HG03575 (cell line): ENCODE measurements at regions not wholly inside any gene's neighbourhood (a gene's known extent, or its start where the extent isn't known, plus 50 kb on each side); places are given as distances from the start of the nearest gene placed in this dataset.

ENCODE experiments used
- ATAC-seq: cut with Tn5 transposase; IDR thresholded peaks from one replicate; pipeline ENCODE4 v1.9.1; 2021; ENCODE audit not compliant: unreplicated experiment, insufficient number of reproducible peaks, low FRiP score; ENCODE audit errors: extremely low read depth

DNA sequence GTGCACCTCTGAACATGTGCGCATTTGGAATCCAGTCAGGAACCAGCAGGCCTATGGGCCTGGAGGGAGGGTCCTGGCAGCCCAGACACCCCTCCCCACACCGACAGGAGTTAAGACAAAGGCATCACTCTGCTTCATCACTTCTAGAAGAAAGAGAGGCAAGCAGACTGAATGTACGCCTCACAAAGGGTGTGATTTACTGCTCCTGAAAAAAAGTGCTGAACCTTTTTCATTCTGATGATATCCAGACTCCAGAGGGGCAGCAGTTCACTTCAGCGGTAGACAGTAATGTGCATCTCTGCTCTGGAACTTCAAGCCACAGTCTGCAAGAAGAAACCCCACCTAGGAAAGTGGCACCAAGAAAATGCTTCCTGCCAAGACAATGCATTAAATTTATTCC is 88.2 kb upstream of the TMEM72 start:
- ATAC-seq = no peak

DNA sequence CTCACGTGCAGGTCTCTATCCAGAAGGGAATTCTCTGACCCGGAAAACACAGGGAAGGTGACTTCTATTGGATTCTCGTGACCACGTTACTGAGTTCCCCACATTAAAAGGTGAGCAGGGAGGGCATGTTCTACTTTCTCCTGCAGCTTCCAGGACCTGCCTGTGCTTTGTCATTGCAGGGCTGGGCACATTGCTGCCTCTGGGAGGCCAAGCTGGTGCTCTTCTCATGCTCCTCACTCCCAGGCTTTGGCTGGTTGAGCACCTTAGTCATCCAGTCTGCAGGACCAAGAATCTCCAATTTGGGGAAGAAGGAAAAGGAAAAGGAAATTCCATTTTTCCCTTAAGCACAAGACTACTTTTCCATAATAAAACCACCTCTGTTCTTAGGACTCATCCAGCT is 86.5 kb upstream of the TMEM72 start:
- no peak for ATAC-seq

DNA sequence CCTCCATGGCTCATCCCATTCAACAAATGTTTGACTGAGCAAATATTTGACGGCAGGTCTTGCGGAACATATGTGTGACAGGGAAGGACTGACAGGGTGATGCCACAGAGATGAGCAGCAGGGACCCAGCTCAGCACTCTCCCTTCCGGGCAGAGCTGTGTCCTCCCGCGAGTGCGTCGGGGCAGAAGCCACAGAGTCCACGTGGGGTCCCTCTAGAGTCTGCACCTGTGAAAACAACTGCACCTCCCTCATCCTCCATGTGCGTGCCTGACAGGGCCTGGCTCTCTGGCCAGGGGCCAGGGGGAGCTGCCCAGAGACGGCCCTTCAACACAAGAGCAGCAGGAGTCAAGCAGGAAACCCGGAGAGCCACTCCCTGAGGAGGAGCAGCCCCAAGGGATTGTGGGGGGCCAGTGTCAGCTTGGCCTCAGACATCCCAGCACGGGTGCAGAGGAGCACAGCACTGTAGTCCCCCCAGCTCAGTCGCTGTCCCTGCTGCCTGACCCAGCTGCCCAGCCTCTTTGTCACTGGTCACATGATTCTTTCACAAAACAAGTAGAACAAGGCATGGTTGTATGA is 83.6 kb upstream of the TMEM72 start:
- ATAC-seq = no peak

DNA sequence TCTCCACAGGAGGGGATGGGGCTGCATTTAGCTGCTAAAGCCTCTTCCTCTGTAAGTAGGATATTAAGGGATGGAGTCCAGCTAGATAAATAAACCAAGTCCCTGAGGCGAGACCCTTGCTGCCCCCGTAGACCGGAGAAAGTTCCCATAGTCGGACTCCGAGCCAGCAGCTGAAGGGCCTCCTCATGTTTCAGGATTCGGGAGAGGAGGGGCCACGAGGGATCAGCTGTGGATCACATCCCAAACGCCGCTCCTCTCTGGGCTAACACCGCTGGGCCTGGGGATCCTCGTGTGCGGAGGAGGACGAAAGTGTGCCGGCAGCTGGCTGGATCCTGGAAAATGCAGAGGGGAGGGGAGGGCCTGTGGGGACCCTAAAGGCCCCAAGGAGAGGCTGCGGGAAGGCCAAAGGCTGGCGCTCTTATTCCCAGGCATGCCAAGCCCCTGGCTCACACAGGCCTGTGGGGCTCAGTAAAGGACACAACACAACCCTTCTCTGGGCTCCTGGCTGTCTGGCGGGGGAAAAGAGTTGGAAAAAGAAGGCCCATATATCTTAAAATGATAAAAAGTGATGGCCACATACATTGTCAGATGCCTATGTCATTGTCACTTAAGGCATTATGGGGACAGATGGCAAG is 82.5 kb upstream of the TMEM72 start:
- ATAC-seq = no peak

DNA sequence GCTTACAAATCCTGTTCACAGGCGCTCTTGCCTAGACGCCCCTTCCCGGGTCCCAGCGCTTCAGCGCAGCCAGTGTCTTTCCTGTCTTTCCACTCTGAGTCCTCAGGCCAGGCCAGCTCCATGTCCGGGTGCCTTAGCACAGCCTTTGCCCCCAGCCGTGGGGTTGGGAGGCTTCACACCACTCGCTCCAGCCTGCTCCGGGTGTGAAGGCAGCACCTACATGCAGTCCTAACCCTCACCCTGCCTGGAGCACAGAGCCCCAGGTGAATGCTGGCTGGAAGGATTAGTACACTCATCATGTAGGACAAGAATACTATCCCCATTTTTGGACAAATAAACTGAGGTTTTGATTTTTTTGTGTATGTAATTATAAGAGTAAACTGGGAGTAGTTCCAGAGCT is 81.7 kb upstream of the TMEM72 start:
- ATAC-seq = no peak

DNA sequence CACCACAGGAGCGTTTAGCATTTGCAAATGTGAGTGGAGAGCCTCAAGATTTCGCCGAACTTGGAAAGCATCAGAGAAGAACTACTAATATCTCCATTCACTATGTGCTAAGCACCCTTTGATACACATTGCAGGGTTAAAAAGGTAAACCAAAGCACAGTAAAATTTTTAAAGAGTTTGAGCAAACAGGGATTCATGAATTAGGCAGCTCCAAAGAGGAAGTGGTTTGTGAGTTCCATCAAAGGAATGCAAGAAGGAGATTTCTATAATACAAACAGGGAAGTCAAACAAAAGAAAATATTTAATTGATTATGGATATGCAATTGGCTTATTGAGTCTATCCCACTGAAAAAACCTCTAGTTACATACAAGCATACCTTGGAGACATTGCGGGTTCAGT is 81.1 kb upstream of the TMEM72 start:
- no peak for ATAC-seq

DNA sequence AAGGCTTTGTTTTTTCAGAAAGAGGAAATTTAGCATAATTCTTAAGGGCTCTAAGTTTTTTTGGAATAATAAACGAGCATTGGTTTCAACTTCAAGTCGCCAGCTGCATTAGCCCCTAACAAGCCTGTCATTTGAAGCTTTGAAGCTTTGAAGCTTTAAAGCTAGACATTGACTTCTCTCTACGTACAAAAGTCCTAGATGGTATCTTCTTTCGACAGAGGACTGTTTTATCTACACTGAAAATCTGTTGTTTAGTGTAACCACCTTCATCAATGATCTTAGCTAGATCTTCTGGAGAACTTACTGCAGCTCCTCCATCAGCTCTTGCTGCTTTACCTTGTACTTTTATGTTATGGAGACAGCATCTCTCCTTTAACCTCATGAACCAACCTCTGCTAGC is 79.6 kb upstream of the TMEM72 start:
- no peak for ATAC-seq

DNA sequence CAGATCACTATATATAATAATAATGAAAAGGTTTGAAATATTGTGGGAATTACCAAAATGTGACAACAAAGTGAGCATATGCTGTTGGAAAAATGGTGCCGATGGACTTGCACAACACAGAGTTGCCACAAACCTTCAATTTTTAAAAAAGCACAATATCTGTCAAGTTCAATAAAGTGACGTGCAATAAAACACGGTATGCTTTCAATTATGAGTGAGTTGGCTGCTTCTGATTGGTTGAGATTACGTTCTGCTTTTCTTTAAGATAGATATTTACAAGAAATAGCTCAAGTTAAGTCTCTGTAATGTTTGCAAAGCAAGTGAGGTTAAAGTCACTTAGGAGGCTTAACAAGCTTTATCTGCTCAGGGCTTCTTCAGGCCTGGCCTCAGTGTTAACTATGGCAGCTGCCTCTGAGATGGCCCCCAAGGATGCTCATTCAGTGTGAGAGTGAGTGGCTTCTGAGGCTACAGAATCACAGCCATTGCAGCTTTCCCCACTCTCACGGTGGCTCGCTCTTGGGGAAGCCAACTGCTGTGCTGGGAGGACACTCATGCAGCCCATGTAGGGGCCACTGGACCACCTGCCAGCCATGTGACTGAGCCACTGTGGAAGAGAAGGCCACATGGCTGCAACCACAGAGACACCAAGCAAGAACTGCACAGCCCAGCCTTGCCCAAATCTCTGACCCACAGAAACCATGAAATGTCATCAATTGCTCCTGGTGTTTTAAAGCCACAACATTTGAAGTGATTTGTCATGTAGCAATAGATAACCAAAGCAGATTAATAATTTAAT is 78.3 kb upstream of the TMEM72 start:
- ATAC-seq = no peak

DNA sequence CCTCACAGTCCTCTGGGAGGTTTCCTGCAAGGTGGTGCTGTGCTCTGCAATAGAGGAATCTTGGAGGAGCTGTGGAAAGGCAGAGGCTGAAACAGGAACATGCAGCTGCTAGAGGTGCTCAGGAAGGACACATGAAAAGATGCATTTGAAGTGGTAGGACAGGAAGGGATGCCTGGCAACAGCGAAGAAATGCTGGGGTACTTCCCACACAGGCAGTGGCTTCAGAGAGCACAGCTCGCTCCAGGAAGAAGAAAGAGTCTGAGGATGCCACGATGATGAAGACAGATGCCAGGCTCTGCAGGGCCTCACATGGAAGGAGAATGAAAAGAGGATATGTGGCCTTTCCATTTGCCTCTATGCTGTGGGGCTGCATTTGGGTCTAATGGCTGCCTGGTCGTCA is 77.0 kb upstream of the TMEM72 start:
- no peak for ATAC-seq

DNA sequence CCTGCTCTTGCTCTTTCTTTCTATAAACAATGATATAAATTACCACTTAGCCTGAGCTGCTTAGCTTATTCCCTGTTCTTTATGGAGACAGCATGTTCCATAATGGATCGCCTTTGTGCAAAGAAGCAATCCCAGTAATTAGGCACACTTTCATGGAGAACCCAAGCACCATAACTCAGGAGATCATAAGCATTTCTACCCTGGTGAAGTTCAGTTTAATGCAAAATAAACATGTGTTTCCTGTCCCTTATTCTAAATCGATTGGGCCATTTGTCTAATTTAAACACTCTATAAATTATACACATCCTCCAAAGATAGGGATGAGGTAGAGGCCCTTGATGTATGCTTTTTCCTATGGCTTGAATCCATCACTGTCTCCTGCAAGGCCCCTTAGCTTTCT is 75.8 kb upstream of the TMEM72 start:
- no peak for ATAC-seq

DNA sequence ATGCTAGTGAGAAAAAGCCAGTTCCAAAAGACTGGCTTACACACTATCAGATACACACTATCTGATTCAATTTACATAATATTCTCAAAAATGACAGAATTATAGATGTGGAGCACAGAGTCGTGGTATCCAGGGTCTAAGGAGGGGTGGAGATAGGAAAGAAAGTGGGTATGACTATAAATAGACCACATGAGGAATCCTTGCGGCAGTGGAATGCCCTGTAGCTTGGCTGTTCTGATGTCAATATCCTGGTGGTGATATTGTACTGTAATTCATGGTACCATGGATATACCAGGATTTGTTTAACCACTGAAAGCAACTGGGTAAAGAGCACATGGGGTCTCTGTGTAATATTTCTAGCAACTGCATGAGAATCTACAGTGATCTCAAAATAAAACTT is 67.7 kb upstream of the TMEM72 start:
- no peak for ATAC-seq

DNA sequence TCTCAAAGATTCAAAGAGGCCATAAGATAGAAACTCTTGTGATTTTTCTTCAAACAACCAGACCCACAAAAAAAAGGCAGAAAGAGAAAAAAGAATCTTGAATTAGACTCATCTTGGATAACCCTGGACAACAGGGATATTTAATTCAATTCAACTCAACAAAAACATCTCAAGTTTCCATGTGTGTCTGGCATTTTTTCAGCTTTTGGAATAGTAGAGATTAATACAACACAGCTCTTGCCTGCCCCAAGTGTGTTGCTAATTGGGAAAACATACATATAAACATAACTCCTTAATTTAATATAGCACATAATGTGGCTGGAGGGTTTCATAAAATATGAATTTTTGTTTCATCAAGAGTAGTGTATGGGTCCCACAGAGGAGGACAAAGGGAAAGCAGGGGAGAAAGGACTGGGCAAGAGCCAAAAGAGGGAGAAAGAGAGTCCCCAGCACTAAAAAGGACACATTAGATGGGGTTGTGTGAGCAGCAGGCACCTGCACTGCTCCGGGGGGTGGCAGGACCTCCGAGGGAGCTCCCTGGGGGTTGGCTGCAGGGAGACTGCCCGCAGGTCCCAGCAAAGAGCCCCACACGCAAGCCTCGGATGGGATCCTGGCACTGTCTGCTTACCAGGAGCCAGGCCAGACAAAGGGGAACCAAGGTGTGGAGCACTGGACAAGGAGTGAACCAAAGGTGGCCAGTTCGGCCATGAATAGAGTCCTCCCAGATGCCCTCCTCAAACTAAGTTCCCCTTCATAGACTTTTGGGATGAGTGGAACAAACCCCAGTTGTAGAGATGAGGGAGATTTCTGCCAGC is 65.6 kb upstream of the TMEM72 start:
- no peak for ATAC-seq

DNA sequence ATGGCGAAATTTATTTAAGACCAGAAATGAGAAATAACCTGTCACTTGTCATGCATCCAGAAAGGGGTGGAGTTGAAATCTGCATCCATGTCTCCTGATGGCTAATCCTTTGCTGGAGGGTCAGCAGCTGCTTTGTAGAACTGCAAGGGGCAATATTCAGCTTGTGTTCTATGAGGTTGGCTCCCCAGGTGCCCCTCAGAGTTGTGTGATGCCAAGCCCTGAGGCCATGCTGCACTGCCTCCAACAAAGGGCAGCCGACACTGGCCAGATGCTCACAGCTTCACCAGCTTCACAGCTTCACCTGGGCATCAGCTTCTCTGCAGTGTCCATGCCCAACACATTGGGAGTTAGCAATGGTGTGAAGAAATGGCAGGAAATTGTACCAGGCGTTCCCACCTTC is 64.0 kb upstream of the TMEM72 start:
- ATAC-seq = no peak

DNA sequence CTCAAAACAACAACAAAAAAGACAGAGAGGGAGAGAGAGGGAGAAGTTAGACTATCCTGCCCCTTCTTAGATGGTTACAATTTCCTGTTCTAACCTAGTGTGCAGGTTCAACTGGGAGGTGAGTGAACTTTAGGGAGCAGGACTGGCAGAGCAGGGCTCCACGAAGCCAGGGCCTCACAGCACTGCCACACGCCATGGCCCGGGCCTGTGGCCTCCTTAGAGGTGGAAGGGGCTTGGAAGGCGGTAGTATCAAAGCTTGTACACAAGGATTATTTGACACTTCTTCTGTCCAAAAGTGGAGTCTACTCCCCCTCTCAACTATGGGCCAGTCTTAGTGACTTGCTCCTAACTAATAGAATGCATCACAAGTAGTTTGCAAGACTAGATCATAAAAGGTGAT is 62.9 kb upstream of the TMEM72 start:
- no peak for ATAC-seq

DNA sequence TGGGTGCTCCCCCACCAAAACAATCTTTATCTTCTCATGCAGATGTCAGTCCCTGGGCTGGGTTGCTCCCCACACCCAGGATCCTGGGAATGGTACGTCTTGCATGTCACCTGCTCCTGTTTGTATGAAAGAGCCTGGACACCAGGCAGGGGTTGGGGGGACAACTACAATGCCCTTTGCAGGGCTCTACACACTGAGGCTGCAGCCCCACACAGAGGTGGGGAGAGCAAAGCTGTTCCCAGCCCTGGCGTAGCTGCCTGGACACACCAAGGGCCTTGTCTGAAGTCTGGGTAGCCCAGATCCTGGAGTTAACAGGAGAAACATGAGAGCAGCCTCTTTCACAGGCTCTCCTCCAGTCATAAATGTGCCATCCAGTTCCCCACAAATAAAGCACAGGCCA is 61.2 kb upstream of the TMEM72 start:
- ATAC-seq = no peak

DNA sequence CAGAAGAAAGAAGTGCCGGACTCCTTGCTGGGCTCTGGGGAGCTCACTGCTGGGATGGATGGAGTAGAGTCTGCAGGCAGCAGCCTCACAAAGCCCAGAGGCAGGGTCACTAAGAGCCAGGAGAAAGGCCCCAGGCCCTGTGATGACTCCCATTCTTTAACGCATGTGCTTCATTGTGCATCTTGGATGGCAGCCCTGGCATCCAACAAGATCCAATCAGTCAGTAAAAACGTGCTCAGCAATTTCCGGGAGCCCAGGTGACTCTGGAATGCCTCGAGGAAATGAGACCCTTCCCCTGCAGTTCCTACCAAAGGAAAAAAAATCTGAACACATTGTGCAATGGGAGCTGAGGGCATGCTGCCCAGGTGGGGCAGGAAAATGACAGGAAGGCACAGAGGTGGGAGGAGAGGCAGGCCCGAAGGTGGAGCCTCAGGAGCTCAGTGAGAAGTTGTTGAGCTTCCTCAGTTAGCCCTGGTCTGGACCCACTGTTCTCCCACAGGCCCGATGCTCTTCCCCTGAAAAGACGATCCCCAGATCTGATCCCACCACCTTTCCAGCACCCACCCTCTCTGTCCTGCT is 60.7 kb upstream of the TMEM72 start:
- no peak for ATAC-seq

DNA sequence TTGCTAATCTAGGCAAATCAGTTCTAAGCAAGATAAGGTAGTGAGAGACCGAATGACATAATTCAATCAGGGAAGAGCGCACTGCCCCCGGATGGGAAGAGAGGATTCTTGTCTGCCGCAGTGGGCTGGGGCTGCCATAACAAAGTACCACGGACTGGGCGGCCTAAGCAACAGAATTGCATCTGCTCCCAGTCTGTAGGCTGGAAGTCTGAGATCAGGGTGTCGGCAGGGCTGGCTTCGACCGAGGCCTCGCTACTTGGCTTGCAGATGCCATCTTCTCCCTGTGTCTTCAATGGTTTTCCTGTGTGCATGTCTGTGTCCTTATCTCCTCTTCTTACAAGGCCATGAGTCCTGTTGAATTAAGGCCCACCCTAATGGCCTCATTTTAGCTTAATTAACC is 59.7 kb upstream of the TMEM72 start:
- no peak for ATAC-seq

DNA sequence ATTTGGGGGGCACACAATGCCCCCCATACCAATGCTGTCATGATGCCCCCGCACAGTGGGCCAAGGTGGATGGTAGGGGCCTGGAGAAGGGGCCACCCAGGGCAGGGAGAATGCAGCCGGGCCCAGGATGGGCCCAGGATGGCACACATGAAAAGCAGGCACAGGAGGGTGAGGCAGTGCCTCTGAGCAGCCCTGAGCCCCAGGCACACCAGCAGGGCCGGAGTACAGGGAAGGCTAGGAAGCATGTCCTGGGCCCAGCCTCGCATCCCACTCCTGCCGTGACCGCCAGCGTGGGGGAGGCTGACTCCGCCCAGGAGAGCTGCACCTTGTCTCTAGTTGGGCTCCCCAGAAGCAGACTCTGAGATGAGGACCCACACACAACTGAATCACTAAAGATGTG is 59.3 kb upstream of the TMEM72 start:
- ATAC-seq = no peak

DNA sequence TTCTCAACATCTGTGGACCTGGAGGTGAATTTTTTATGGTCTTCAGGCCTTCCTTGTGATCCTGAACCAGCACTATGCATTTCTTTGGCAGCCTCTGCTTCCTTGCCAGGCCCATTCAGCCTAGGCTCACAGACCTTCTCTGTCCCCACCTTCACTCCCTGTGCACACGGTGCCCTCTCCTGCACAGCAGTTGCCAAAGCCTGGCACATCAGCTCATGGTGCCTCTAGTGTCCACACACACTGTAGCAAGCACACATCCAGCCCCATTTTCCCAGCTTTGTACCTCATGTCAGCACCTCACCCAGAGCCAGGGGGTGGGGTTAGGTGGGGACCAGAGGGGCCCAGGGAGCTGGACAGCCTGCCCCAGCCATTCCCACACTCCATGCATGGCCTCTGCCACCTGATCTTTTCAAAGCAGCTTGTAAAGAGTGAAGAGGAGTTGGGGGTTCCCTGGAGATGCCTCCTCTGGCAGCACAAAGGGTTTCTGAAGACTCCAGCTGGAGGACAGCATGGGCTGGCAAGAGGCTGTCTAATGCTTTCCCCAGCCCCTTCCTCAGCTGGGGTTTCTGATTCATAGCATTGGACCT is 57.9 kb upstream of the TMEM72 start:
- no peak for ATAC-seq
